GM12878 (cell line): ENCODE measurements at regions not wholly inside any gene's neighbourhood (a gene's known extent, or its start where the extent isn't known, plus 50 kb on each side); places are given as distances from the start of the nearest gene placed in this dataset.

Source experiments
- POLR2A ChIP-seq: IDR thresholded peaks from 2 replicates; pipeline ENCODE4 v1.6.1; 2011; ENCODE audit warnings: low read depth, mild to moderate bottlenecking, low read length
- TF ChIP-seq, protein P1 (sequence below), 3 experiments: IDR thresholded peaks in 2 of 3; conservative IDR thresholded peaks in 1 of 3; 2 replicates each; pipeline ENCODE4 v1.5.1; 2011; ENCODE audit warnings: low read depth in 3 of 3, low read length in 3 of 3, mild to moderate bottlenecking in 3 of 3, control low read depth in 2 of 3, moderate library complexity in 2 of 3, inconsistent platforms in 1 of 3, mixed read lengths in 1 of 3; ENCODE audit not compliant: control insufficient read depth in 2 of 3, insufficient read depth in 1 of 3; ENCODE audit errors: extremely low read depth in 1 of 3
- TF ChIP-seq, protein P2 (sequence below): fragments of 450-650 bp; IDR thresholded peaks from 2 replicates; pipeline ENCODE4 v1.6.1; 2017; ENCODE audit warnings: mild to moderate bottlenecking

DNA sequence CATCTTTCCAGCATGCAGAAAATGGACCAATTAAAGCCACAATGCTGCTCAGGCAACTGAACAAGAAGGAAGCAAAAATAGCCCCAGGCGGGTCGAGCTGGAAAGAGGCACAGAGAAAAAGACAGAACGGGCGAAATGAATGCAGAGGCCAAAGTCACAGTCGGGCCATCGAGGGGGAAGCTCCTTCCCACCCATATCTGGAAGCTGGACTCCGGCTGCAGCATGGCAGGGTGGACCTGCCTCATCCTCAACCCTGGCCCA, 58.6 kb upstream of the PRDM11 start:
- TF ChIP-seq POLR2A = no peak
- TF ChIP-seq, protein P1, sequence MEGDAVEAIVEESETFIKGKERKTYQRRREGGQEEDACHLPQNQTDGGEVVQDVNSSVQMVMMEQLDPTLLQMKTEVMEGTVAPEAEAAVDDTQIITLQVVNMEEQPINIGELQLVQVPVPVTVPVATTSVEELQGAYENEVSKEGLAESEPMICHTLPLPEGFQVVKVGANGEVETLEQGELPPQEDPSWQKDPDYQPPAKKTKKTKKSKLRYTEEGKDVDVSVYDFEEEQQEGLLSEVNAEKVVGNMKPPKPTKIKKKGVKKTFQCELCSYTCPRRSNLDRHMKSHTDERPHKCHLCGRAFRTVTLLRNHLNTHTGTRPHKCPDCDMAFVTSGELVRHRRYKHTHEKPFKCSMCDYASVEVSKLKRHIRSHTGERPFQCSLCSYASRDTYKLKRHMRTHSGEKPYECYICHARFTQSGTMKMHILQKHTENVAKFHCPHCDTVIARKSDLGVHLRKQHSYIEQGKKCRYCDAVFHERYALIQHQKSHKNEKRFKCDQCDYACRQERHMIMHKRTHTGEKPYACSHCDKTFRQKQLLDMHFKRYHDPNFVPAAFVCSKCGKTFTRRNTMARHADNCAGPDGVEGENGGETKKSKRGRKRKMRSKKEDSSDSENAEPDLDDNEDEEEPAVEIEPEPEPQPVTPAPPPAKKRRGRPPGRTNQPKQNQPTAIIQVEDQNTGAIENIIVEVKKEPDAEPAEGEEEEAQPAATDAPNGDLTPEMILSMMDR (IDR thresholded peaks at IDR 0.05 in 2 of 3, conservative IDR thresholded peaks at IDR 0.05 in 1 of 3; ENCODE audit: control insufficient read depth in 2 of 3, extremely low read depth in 1 of 3, insufficient read depth in 1 of 3, low read depth in 3 of 3, low read length in 3 of 3) = no peak
- TF ChIP-seq, protein P2, sequence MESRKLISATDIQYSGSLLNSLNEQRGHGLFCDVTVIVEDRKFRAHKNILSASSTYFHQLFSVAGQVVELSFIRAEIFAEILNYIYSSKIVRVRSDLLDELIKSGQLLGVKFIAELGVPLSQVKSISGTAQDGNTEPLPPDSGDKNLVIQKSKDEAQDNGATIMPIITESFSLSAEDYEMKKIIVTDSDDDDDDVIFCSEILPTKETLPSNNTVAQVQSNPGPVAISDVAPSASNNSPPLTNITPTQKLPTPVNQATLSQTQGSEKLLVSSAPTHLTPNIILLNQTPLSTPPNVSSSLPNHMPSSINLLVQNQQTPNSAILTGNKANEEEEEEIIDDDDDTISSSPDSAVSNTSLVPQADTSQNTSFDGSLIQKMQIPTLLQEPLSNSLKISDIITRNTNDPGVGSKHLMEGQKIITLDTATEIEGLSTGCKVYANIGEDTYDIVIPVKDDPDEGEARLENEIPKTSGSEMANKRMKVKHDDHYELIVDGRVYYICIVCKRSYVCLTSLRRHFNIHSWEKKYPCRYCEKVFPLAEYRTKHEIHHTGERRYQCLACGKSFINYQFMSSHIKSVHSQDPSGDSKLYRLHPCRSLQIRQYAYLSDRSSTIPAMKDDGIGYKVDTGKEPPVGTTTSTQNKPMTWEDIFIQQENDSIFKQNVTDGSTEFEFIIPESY = no peak
